GM18502 (cell line): ENCODE measurements at regions not wholly inside any gene's neighbourhood (a gene's known extent, or its start where the extent isn't known, plus 50 kb on each side); places are given as distances from the start of the nearest gene placed in this dataset.

ENCODE experiments used
- ATAC-seq: cut with Tn5 transposase; IDR thresholded peaks from one replicate; pipeline ENCODE4 v1.9.1; 2021; ENCODE audit warnings: mild to moderate bottlenecking; ENCODE audit not compliant: unreplicated experiment, poor library complexity

DNA sequence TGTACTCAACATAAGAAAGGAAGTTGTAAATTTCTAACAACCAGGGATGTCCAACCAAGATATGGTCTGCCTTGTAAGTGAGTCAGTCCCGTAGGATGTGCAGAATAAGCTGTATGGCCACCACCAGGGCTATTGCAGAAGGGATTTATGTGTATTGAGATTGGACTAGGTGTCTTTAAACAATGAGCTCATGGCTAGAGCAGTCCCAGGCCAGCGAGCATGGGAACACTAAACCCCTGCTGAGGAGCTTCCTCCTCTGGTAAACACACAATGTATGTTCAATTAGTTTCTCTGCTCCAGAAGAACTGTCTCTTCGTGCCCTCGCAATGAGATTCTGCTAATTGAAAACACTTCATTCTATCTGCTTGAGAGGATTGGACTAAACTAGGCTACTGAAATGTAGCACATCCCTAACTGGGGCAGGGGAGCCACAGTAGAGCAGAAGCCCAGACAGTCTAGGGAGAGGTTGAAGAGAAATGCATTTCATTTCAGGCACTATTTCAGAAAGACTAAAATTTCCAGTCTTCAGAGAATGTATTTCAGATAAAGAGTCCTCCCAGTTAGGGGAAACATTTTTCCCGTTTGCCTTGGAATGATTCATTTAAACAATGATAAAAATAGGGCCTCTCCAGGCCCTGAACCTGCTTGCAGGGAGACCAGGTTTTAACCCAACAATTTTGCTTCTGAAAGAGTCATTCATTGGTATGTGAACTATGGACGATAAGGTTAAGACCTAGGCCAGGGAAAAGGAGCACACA is 154.7 kb downstream of the FAM114A2 start:
- ATAC-seq: no peak

DNA sequence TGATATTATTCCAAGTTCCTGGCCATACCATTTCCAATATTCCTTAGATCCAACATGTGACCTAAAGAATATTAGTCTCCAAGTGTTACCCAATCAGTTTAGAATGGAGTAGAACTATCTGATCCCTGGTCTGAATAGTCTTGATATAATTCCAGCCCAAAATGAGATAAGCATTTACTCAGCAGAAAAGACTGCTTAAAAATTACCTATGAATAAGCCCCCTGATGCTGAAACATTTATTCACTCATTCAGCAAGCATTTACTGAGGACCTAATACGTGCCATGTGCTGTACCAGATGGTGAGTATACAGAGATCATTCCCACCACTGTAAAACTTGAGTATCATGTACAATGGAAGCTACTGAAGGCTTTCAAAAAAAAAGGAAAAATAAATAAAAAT is 157.0 kb downstream of the FAM114A2 start:
- no peak for ATAC-seq

DNA sequence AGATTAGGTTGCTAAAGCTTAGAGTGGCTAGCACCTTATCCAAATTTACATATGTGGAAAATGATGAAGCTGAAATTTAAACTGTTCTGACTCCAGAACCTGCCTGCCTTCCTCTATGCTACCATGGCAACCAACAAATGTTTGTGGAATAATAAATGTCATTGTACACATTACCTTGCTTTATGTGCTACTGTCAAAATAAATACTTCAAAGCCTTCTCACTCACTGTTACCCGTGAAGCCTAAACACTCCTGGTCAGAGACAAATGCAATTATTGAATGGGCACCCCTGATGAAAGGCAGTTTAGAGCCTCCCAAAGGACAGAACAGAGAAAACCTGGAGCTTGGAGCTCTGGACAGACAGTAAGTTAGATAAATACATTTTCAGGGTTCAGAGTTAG is 158.6 kb downstream of the FAM114A2 start:
- no peak for ATAC-seq

DNA sequence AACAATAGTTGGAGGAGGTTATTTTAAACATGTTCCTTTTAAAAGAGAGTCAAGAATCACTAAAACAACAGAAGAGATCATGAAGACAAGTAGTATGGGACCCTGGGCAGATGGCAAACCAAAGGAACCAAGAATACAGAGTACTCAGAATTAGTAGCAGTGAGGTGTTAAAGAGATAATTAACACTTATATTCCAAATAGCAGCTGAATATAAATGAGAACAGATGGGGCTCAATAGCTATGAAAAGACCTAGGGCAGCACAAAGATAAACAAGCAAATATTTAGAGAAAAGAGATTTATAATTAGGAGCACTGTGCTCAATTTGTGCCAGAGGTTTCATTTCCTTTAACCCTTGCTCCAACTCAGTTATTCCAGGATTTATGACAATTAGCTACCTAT is 159.1 kb downstream of the FAM114A2 start:
- ATAC-seq: no peak

DNA sequence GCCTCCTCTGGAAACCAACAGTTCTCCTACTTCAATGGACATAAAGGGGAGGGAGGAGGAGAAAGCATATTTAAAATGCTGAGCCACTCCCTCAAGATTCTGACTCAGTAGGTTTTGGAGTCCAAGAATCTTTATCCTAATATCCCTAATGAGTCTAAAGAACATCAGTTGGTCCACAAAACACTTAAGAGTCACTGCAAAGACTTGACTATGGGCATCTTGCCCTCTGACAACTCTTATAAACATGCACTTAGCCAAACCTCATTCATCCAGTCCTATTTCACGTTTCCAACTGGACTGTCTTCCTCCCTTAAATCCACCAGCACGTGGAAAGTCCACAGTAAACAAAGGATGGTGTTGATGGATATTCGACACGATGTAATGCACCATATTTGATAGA is 172.5 kb downstream of the FAM114A2 start:
- ATAC-seq: no peak

DNA sequence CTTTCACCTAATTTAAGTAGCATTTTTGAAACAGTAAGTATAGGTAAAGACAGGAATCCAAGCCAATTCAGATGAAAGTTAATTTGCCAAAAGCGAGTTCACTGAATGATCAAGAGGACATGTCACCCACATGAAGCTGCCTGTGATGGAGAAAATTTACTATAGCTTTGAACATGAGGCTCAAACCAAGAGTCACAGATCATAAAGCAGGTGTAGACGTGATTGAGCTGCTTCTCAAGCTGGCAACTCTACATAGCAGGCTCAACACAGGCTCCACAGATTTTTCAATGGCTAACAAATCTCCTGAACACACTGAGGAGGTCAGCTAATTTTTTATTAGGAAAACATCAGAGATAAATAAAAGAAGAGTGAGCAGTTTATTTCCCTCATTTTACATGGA is 173.7 kb downstream of the FAM114A2 start:
- no peak for ATAC-seq

DNA sequence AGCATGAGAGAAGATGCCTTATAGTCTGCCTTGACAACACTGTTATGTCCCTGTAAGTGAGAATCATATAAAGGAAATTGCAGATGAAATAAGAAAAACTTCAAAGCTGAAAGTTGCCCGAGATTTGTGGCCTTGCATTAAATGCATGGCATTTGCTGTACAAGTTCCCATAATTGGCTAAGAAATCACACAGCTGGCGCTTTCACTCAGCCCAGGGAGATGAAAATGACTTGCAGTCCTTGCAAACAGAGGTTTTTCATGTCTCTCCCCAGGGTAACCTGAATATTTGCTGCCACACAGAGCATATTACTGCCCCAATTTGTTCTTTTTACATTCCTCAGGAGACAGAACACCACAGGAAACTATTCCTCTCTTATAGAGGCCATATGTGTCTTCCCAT is 174.8 kb downstream of the FAM114A2 start:
- no peak for ATAC-seq
